Trophoblast cell (in vitro differentiated cells and primary cell): ENCODE measurements at regions not wholly inside any gene's neighbourhood (a gene's known extent, or its start where the extent isn't known, plus 50 kb on each side); places are given as distances from the start of the nearest gene placed in this dataset.

Source experiments
- DNase-seq, 2 donors: peaks; one replicate each; pipeline ENCODE4 v3.0.0-alpha.2; 2016
- H2AFZ ChIP-seq: 2 replicates; pipeline ENCODE4 v1.6.1; 2013; ENCODE audit warnings: low read length, moderate library complexity, mild to moderate bottlenecking; ENCODE audit not compliant: insufficient read depth, poor library complexity
- H2AK5ac ChIP-seq: 2 replicates; pipeline ENCODE4 v1.6.1; 2013; ENCODE audit warnings: mild to moderate bottlenecking, low read length
- H2BK120ac ChIP-seq: 2 replicates; pipeline ENCODE4 v1.6.1; 2013; ENCODE audit warnings: low read length, mild to moderate bottlenecking, moderate library complexity; ENCODE audit not compliant: insufficient read depth, poor library complexity
- H2BK12ac ChIP-seq: 2 replicates; pipeline ENCODE4 v1.6.1; 2013; ENCODE audit warnings: mild to moderate bottlenecking, low read length, moderate library complexity
- H2BK5ac ChIP-seq: 2 replicates; pipeline ENCODE4 v1.6.1; 2013; ENCODE audit warnings: low read length, low read depth, moderate library complexity, mild to moderate bottlenecking; ENCODE audit not compliant: poor library complexity
- H3K14ac ChIP-seq: 2 replicates; pipeline ENCODE4 v1.6.1; 2013; ENCODE audit warnings: mild to moderate bottlenecking, low read length
- H3K18ac ChIP-seq: 2 replicates; pipeline ENCODE4 v1.6.1; 2013; ENCODE audit warnings: mild to moderate bottlenecking, low read length
- H3K23ac ChIP-seq: 2 replicates; pipeline ENCODE4 v1.6.1; 2013; ENCODE audit warnings: low read length
- H3K27ac ChIP-seq: 2 replicates; pipeline ENCODE4 v1.5.1; 2013; ENCODE audit warnings: low read depth, mild to moderate bottlenecking, inconsistent platforms, low read length, moderate library complexity
- H3K27me3 ChIP-seq: 2 replicates; pipeline ENCODE4 v1.6.1; 2013; ENCODE audit warnings: inconsistent platforms, mild to moderate bottlenecking, low read length, moderate library complexity; ENCODE audit not compliant: insufficient read depth
- H3K36me3 ChIP-seq, 2 experiments: 1 replicate in 1 of 2; 2 replicates in 1 of 2; pipeline ENCODE4 v1.6.1; 2013; ENCODE audit warnings: low read length in 2 of 2, mild to moderate bottlenecking in 2 of 2, moderate library complexity in 1 of 2; ENCODE audit not compliant: insufficient read depth in 2 of 2, control insufficient read depth in 1 of 2
- H3K4ac ChIP-seq: 2 replicates; pipeline ENCODE4 v1.6.1; 2013; ENCODE audit warnings: low read depth, mild to moderate bottlenecking, low read length, moderate library complexity
- H3K4me1 ChIP-seq, 2 experiments: 1 replicate in 1 of 2; 2 replicates in 1 of 2; pipeline ENCODE4 v1.6.1; 2013; ENCODE audit warnings: low read length in 2 of 2, mild to moderate bottlenecking in 2 of 2, moderate library complexity in 1 of 2; ENCODE audit not compliant: insufficient read depth in 2 of 2, control insufficient read depth in 1 of 2
- H3K4me2 ChIP-seq: 2 replicates; pipeline ENCODE4 v1.6.1; 2013; ENCODE audit warnings: inconsistent platforms, mild to moderate bottlenecking, low read length, moderate library complexity
- H3K4me3 ChIP-seq: 2 replicates; pipeline ENCODE4 v1.5.1; 2013; ENCODE audit warnings: mild to moderate bottlenecking, low read depth, low read length, inconsistent platforms
- H3K79me1 ChIP-seq: one replicate; pipeline ENCODE4 v1.6.1; 2013; ENCODE audit warnings: low read length
- H3K79me2 ChIP-seq: 2 replicates; pipeline ENCODE4 v1.6.1; 2013; ENCODE audit warnings: low read length, mild to moderate bottlenecking; ENCODE audit not compliant: control insufficient read depth, insufficient read depth, poor library complexity
- H3K9ac ChIP-seq: 2 replicates; pipeline ENCODE4 v1.6.1; 2013; ENCODE audit warnings: mild to moderate bottlenecking, low read length
- H3K9me3 ChIP-seq: 2 replicates; pipeline ENCODE4 v1.6.1; 2013; ENCODE audit warnings: low read depth, mild to moderate bottlenecking, control low read depth, inconsistent platforms, low read length; ENCODE audit not compliant: insufficient read depth
- H4K12ac ChIP-seq: 2 replicates; pipeline ENCODE4 v1.6.1; 2013; ENCODE audit warnings: low read depth, mild to moderate bottlenecking, low read length, moderate library complexity
- H4K8ac ChIP-seq: 2 replicates; pipeline ENCODE4 v1.6.1; 2013; ENCODE audit warnings: low read depth, mild to moderate bottlenecking, low read length, moderate library complexity
- H4K91ac ChIP-seq: one replicate; pipeline ENCODE4 v1.6.1; 2013; ENCODE audit warnings: low read depth, mild to moderate bottlenecking, low read length, moderate library complexity
- WGBS: extraction: QIAGEN DNeasy Blood & Tissue Kit; methylation state at CpG from one replicate; pipeline ENCODE4 v1.1.7; 2013; ENCODE audit warnings: missing lambda C conversion rate; ENCODE audit not compliant: insufficient read length, insufficient coverage; ENCODE audit errors: extremely low coverage; 5-methylcytosine and 5-hydroxymethylcytosine counted together

- H3K23ac ChIP-seq: no peak overlapping the region
- no peak overlapping the region for H2BK12ac ChIP-seq
- H3K4me3 ChIP-seq: no peak overlapping the region
- H2AK5ac ChIP-seq: no peak overlapping the region
- no peaks in the 10 kb centered on the region for H3K79me1 ChIP-seq
- no peak overlapping the region for H3K9ac ChIP-seq
- H3K79me2 ChIP-seq: no peaks in the 10 kb centered on the region
- peaks cover 10% of the 10 kb centered on the region for H3K9me3 ChIP-seq
- no peaks in the 10 kb centered on the region for H3K27me3 ChIP-seq
- H3K4me2 ChIP-seq: no peak overlapping the region
- H2AFZ ChIP-seq: no peak overlapping the region
- no peak overlapping the region for H2BK120ac ChIP-seq
- H4K12ac ChIP-seq: no peak overlapping the region
- no peak overlapping the region for H2BK5ac ChIP-seq
- WGBS: no CpG with 5 or more reads among the region's 2 CpGs
- no peak overlapping the region for H3K4ac ChIP-seq
- no peak overlapping the region for H3K14ac ChIP-seq
- no peak overlapping the region for H4K91ac ChIP-seq
- no peak for DNase-seq
- H3K27ac ChIP-seq: no peak overlapping the region
- no peak overlapping the region for H3K18ac ChIP-seq
- no peaks in the 10 kb centered on the region for H3K4me1 ChIP-seq
- H4K8ac ChIP-seq: no peak overlapping the region
- no peaks in the 10 kb centered on the region for H3K36me3 ChIP-seq
Measured at GRCh38 chr22:49431551-49431950, 396.1 kb downstream of the BRD1 start.

- H3K14ac ChIP-seq: no peak overlapping the region
Measured at GRCh38 chr22:49429066-49429465, 398.6 kb downstream of the BRD1 start.

GRCh38 chr22:49427941-49428340 lies 399.7 kb downstream of the BRD1 start:
- Histone ChIP-seq H4K12ac (no peak overlapping the region), H3K9ac (no peak overlapping the region), H3K14ac (no peak overlapping the region), H3K4me1 (peaks cover 4 to 7% of the 10 kb centered on the region in 2 experiments), H4K8ac (no peak overlapping the region), H3K79me2 (peaks cover 2% of the 10 kb centered on the region), H3K18ac (no peak overlapping the region), H3K4me2 (no peak overlapping the region), H2BK120ac (no peak overlapping the region), H4K91ac (no peak overlapping the region), H3K36me3 (no peaks in the 10 kb centered on the region), H2AFZ (no peak overlapping the region), H3K9me3 (peaks cover 9% of the 10 kb centered on the region), H3K27ac (no peak overlapping the region), H3K27me3 (no peaks in the 10 kb centered on the region), H3K23ac (no peak overlapping the region), H2AK5ac (no peak overlapping the region), H3K4me3 (no peak overlapping the region), H2BK5ac (no peak overlapping the region), H3K79me1 (no peaks in the 10 kb centered on the region), H3K4ac (no peak overlapping the region), H2BK12ac (no peak overlapping the region)
- WGBS: no CpG with 5 or more reads among the region's 8 CpGs
- DNase-seq: no peak

More at GRCh38 chr22:49429066-49429465, 398.6 kb downstream of the BRD1 start:
- Histone ChIP-seq H3K27me3 (no peaks in the 10 kb centered on the region), H2BK120ac (no peak overlapping the region), H3K23ac (no peak overlapping the region), H3K36me3 (no peaks in the 10 kb centered on the region), H3K18ac (no peak overlapping the region), H3K4me3 (no peak overlapping the region), H3K79me2 (no peaks in the 10 kb centered on the region), H3K9ac (no peak overlapping the region), H4K12ac (no peak overlapping the region), H2AK5ac (no peak overlapping the region), H3K9me3 (peaks cover 7% of the 10 kb centered on the region), H3K79me1 (no peaks in the 10 kb centered on the region), H2AFZ (no peak overlapping the region), H3K4ac (no peak overlapping the region), H2BK5ac (no peak overlapping the region), H4K8ac (no peak overlapping the region), H3K27ac (no peak overlapping the region), H2BK12ac (no peak overlapping the region), H3K4me1 (peaks cover 0 to 2% of the 10 kb centered on the region in 2 experiments), H3K4me2 (no peak overlapping the region), H4K91ac (no peak overlapping the region)
- DNase-seq: no peak
- WGBS: no CpG with 5 or more reads among the region's 7 CpGs

- Histone ChIP-seq H4K12ac (no peak overlapping the region), H3K9me3 (peaks cover 9% of the 10 kb centered on the region), H3K18ac (no peak overlapping the region), H3K4ac (no peak overlapping the region), H3K4me1 (peaks cover 4 to 12% of the 10 kb centered on the region in 2 experiments), H3K9ac (no peak overlapping the region), H3K79me1 (no peaks in the 10 kb centered on the region), H3K23ac (no peak overlapping the region), H3K36me3 (no peaks in the 10 kb centered on the region), H3K4me2 (no peak overlapping the region), H2AFZ (no peak overlapping the region), H3K27me3 (no peaks in the 10 kb centered on the region), H3K4me3 (no peak overlapping the region), H3K27ac (no peak overlapping the region), H3K79me2 (peaks cover 2% of the 10 kb centered on the region), H2AK5ac (no peak overlapping the region), H3K14ac (no peak overlapping the region), H4K8ac (no peak overlapping the region), H4K91ac (no peak overlapping the region), H2BK5ac (no peak overlapping the region), H2BK120ac (no peak overlapping the region), H2BK12ac (no peak overlapping the region)
- no peak for DNase-seq
- no CpG with 5 or more reads among the region's 5 CpGs for WGBS
Measured at GRCh38 chr22:49427341-49427740, 400.3 kb downstream of the BRD1 start.
